GM18519 (cell line): ENCODE measurements at regions not wholly inside any gene's neighbourhood (a gene's known extent, or its start where the extent isn't known, plus 50 kb on each side); places are given as distances from the start of the nearest gene placed in this dataset.

Source experiments
- ATAC-seq: cut with Tn5 transposase; IDR thresholded peaks from one replicate; pipeline ENCODE4 v1.9.1; 2021; ENCODE audit warnings: mild to moderate bottlenecking, moderate library complexity; ENCODE audit not compliant: unreplicated experiment, low FRiP score

GRCh38 chr20:11111191-11111590, 437.4 kb upstream of the JAG1 start:
- no peak for ATAC-seq

DNA sequence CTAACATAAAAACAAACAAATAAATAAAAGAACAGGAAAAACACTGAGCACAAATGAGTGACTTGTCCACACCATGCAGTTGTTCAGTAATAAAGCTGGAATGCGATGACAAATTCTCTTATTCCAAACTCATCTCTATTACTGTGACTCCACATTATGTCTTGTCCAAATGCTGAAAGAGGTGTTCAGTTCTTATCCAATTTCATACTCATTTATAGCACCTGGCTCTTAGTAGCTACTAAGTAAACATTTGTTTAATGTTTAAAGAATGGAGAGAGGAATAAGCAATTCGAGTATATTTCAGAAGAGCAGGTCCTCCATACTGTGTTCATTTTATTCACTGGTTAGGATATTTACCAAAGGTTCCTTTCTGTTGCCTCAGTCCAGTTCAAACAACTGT, 439.0 kb upstream of the JAG1 start:
- no peak for ATAC-seq

DNA sequence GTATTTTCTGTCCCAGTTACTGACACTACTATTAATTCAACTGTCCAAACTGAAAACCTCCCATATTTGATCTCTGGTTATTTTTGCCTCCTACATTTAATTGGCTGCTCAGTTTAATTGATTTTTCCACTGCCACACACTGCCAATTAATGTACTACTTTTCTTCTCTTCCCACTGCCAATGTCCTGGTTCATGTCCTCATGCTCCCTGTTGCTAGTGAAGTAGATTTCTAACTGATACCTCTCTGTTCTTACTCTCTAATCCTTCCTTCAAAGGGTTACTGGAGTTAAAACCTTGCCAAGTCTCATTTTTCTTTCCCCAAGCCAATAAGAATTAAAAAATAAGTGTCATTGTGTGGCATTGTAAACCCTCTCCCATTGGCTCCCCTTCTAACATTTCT, 440.6 kb upstream of the JAG1 start:
- ATAC-seq = no peak

DNA sequence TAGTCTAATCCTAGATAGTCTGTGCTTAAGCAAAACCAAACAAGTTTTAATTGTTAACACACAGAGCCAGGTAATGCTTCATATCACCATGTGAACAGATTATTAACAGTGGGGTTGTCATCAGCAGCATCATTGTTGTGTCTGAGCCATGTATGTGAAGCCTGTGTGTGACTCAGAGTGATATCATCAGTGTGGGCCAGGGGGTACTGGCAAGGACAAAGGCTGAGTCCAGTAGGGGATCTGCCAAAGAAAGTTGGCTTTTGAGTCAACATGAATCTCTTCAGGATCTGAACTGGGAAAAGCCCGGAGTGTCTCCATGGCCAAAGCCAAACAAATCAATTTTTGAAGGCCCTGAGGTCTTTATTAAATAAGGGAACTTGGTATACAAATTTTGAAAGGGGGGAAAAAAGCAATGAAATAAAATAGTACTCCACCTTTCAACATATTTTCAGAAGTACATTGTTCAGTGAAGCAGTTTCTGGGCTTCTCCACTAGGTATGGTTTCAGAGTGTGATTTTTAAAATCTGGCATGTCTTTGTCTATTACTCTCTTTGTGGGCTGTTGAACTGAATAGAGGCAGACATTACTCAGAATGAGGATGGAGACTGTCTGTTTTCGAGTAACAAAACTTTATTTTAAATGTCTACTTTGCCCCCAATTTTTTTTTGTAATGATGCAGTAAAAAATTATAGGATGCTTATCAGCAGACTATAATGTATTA, 444.2 kb upstream of the JAG1 start:
- no peak for ATAC-seq

- ATAC-seq = no peak
Observed at GRCh38 chr20:11118802-11119380, 445.1 kb upstream of the JAG1 start.

DNA sequence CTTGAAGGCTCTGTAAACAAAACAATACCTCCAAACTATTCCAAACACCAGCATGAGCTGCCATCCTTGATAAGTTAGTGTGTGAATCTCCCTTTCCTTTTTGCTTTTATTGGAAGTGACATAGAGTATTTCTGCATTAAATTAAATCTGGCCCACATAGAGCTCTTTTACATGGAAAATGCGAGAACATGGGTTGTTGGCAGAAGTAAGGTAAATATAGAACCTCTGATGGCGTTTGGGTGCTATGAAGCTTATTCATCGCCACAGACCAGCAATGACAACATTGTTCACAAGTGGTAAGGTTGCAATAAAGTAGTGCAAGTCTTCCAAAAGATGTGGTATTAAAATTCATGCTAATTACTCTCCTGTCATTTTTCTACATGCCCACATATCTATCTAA, 445.8 kb upstream of the JAG1 start:
- ATAC-seq = no peak

- no peak for ATAC-seq
Observed at GRCh38 chr20:11120431-11120830, 446.6 kb upstream of the JAG1 start.

GRCh38 chr20:11124849-11125505, 451.2 kb upstream of the JAG1 start:
- no peak for ATAC-seq

- no peak for ATAC-seq
Observed at GRCh38 chr20:11128220-11128718, 454.5 kb upstream of the JAG1 start.

GRCh38 chr20:11128721-11129120, 454.9 kb upstream of the JAG1 start:
- ATAC-seq = no peak

DNA sequence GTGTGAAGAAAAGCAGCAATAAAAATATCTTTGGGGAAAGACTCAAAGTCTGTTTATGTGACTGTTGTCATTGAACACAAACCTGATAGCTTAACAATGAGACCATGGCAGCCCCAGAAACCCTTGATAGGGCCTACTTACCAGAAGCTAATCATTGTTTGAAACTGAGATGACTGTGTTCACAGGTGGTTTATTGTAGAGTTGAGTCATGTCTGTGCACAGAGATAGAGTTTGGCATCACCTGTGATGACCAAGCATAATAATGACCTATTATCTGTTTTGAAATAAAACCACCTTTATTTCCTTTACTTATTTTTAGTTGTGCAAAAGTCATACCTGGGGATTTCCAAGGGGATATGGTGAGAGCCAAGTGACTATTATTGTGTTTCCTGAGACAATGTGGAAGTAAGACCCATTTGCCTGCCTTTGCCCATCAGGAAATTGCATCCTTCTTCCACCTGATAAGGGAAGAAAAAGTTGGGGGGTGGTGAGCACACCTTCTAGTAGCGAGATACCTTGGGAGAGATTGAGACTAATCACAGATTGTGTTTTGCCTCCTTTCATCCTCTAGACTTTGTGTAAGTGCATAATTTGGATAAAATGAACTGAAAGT, 456.9 kb upstream of the JAG1 start:
- no peak for ATAC-seq

DNA sequence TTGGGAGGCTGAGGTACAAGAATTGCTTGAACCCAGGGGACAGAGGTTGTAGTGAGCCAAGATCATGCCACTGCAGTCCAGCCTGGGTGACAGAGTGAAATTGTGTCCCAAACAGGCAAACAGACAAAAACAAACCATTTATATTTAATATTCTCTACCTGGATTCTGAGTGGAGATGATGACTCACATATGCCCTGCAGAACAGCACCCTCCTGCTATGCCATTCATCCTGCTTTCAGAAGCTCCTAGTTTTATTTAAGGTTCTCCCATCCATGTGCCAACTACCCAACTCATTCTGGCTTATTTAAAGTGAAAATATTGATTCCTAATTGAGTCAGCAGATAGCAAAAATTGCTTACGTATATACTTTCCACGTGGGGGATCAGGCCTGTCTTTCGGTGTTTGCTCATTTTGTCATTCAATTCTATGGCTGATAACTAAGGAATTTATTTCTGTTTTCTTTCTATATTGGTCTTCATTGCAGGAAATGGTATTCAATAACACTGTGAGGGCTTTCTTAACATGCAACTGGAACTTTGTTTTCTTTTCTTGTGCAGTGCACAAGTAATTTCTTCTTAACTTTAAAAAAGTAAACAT, 459.1 kb upstream of the JAG1 start:
- no peak for ATAC-seq

DNA sequence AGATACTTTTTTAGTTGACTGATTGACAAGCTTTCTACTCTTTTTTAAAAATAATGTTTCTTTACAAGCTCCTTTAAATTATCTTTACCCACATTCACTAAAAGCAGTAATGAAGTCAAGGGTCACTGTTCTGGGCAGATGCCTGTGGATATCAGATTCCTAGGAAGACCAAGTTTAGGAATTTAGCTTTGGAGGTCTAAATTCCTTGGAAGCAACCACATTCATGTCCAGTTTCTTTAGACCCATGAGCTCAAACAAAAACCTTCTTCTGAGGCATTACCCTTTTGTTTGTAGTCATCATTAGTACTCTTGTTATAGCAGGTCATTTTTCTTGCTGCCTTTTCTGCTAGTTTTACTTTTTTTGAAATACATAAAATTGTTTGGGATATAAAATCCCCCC, 462.9 kb upstream of the JAG1 start:
- no peak for ATAC-seq

GRCh38 chr20:11137688-11138087, 463.9 kb upstream of the JAG1 start:
- ATAC-seq = no peak

DNA sequence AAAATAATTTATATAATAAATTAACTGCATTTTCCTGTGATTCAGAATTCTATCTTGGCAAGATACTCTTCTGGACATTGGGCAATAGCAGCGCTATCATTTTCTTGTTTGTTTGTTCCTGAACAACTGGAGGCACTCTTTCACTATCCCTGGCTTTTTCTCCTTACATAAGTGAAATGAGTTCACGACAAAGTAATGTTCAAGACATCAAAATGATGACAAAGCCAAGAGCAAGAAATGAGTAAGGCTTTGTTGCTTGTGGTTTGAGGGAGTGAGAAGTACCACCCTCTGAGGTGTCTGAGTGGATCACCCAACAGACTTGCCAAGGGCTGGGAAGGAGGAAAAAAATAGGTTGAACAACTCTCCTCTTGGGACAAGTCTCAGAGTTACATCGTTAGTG, 466.6 kb upstream of the JAG1 start:
- ATAC-seq = no peak

DNA sequence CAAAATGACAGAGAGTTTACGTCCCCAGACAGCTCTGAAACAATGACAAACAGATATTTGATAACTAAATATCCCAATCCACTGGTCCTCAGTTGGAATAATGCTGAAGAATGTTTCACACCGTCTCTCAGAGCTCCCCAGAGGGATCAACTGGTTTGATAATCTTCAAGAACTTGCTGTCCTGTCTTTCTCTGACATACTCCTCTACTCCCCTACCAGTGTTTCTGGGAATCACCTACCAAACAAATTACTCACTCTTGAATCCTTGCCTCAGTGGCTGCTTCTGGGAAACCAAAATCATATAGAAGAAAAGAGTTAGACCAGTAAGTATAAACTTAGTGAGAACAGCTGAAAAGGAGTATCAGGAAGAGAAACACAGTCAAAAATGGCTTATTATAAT, 469.7 kb upstream of the JAG1 start:
- no peak for ATAC-seq

DNA sequence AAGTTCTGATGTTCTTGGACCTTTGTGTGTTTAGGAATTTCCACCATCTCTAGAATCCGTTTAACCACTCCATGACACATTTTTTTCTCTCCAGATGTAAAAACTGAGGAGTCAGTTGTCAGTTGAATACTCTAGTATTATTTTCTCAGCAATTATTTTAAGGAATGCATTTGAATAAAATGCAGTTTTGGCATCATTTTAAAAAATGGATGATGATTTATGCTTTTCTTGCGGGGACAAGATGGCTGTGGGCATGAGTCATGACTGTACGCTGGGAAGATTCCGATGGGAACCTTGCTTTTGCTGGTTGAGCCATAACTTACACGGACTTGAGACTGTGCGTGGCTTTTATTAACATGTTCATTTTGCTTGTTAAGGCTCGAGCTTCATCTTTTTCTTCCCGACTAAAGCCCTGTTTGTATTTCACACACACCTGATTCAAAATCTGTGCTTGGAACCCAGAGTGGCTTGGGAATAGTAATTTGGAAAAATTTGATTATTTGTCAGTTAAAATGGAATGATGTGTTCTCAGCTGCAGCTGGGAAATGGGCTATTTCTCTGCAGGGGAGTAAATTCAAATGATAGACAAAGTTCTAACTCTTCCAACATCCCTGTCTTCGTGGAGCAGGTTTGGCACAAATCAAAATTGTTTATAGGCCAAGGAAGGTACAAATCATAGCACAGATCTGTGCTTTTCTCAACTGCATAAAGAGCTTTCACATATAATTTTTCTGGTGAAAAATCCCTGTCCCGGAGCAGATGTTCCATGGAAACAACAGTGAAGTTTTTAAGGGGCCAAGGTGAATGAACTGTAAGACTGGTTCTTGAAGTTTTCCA, 470.5 kb upstream of the JAG1 start:
- ATAC-seq = no peak

DNA sequence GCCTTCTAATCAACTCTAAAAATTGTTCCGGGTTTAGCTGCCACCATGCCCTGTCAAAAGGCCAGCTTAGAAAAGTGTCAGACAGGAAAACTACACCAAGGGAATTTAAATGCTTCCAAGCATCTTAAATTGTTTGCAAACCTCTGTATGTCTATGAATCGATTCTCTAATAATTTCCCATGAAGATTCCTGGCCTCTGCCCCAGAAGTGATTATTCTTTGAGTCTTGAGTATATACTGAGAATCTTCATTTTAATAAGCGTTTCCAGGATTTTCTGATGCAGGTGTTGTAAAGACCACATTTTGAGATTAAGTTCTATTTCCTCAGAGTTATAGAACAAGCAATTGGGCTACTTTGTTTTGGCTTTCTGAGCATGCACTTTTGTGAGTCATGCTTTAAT, 471.8 kb upstream of the JAG1 start:
- ATAC-seq = no peak

DNA sequence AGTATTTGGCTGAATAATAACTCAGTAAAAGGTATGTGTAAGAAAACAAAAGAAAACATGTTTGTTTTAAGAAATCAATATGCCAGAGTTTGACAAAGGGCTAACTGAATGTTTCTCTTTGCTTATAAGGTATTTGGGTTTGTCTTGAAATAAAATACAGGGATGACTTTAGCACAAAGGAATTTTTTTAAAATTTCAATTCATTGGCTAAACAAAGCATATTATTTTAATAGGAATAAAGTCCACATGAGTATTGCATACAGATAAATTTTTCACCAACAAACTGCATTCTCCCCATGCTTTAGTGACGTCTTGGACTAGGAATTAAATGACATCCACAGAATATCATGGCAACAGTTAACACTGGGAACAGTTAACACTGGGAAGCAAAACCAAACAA, 480.0 kb upstream of the JAG1 start:
- no peak for ATAC-seq

DNA sequence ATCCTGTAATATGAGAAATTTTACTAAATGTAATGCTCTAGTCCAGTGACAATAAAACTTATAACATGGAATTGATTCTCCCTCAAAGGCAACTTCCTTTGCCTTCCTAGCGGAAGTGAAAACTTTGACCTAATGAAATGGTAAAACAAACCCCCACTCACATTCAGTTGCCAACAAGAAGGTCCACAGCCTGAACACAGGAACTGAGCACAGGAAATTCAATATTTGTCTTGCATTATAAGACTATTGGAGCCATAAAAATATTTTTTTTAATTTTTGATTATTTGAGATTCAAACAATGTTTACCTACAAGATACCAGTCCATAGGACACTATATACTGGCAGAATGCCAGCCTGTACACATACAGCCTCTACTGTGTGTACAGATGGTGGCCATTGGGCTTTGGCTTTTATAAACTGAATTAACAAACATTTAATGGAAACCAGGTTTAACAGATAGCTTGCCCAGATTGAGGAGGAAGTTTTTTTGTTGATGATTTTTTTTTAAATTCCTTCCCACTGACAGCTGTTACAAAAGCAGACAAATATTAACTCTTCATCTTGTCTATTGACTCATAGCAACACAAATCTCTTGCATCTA, 481.5 kb upstream of the JAG1 start:
- ATAC-seq = no peak
